Urinary bladder (tissue), 3 donors: ENCODE measurements at regions not wholly inside any gene's neighbourhood (a gene's known extent, or its start where the extent isn't known, plus 50 kb on each side); places are given as distances from the start of the nearest gene placed in this dataset.

Experiments
- DNase-seq: peaks from one replicate; pipeline ENCODE4 v3.0.0-alpha.2; 2015; ENCODE audit errors: extremely low spot score
- H3K27ac ChIP-seq: one replicate; pipeline ENCODE4 v1.5.1; 2013; ENCODE audit warnings: low read depth, mild to moderate bottlenecking, moderate library complexity
- H3K36me3 ChIP-seq: one replicate; pipeline ENCODE4 v1.6.1; 2013; ENCODE audit warnings: mild to moderate bottlenecking, moderate library complexity; ENCODE audit not compliant: insufficient read depth
- H3K4me1 ChIP-seq: one replicate; pipeline ENCODE4 v1.6.1; 2013; ENCODE audit warnings: mild to moderate bottlenecking, moderate library complexity; ENCODE audit not compliant: insufficient read depth
- H3K4me3 ChIP-seq: one replicate; pipeline ENCODE4 v1.5.1; 2013; ENCODE audit warnings: low read depth, low read length
- WGBS: extraction: QIAGEN DNeasy Blood & Tissue Kit; methylation state at CpG from one replicate; pipeline ENCODE4 v1.1.7; 2013; 5-methylcytosine and 5-hydroxymethylcytosine counted together
- donor health status: healthy with polysubstance abuse.
- donor health status: healthy.

DNA sequence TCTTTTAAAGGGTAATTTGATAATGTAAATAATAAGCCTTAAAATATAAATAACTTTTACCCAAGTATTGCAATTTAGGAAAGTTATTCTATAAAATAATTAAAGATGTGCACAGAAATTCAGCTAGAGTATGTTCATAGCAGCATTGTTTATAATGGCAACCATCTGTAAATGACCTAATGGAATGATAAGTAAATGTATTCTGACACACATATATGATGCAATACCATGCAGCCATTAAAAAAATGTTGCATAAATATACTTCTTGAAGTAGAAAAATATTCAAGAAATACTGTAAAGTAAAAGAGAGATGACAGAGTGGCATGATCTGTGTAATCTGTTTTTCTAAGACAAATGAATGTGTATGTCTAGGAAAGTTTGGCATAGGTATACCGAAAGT lies 545.7 kb downstream of the ZEB2 start:
- 94% methylated on average over 1 of the region's 1 CpG for WGBS
- Histone ChIP-seq H3K4me1 (no peaks in the 10 kb centered on the region), H3K36me3 (no peaks in the 10 kb centered on the region), H3K27ac (no peak overlapping the region), H3K4me3 (no peak overlapping the region)
- no peak for DNase-seq

DNA sequence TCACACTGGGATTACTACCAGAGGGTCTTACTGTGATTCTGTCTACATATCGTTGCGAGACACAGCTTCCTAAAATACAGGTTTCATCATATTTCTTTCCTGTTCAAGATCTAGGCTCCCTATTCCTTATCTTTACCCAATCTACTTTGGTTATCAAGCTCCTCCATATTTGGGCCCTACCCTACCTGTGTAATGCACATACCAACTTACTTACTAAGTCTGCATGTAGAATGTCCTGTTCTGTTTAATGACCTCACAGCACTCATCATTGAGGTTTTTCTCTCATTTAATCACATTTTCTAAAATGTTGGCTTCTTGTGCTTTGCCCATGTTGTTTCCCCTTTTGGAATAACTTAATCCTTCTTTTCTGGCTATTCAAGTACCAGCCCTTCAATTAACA lies 551.1 kb downstream of the ZEB2 start:
- Histone ChIP-seq H3K4me3 (no peak overlapping the region), H3K27ac (no peak overlapping the region), H3K4me1 (no peaks in the 10 kb centered on the region), H3K36me3 (no peaks in the 10 kb centered on the region)
- no peak for DNase-seq
- WGBS, result 99% methylated on average over 2 of the region's 2 CpGs

DNA sequence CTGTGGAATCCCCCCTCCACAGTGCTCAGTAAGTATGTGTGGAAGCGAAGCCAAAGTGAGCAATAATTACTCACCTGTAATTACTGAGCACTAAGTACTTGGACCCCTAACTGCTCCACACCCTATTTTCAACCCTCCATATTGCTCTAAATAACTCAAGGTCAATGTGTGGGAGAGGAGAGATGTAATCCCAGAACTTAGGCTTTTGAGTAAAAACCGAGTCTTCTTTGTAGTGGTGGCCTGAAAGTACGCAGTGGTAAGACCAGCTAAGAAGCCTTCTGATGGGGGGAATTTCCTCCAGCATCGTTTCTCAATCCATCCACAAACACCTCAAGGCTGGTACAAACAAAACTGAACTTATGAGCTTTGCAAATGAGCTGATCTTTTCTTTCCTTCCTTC lies 551.6 kb downstream of the ZEB2 start:
- 93% methylated on average over 4 of the region's 4 CpGs for WGBS
- Histone ChIP-seq H3K27ac (no peak overlapping the region), H3K4me3 (no peak overlapping the region), H3K4me1 (no peaks in the 10 kb centered on the region), H3K36me3 (no peaks in the 10 kb centered on the region)
- DNase-seq, result no peak

DNA sequence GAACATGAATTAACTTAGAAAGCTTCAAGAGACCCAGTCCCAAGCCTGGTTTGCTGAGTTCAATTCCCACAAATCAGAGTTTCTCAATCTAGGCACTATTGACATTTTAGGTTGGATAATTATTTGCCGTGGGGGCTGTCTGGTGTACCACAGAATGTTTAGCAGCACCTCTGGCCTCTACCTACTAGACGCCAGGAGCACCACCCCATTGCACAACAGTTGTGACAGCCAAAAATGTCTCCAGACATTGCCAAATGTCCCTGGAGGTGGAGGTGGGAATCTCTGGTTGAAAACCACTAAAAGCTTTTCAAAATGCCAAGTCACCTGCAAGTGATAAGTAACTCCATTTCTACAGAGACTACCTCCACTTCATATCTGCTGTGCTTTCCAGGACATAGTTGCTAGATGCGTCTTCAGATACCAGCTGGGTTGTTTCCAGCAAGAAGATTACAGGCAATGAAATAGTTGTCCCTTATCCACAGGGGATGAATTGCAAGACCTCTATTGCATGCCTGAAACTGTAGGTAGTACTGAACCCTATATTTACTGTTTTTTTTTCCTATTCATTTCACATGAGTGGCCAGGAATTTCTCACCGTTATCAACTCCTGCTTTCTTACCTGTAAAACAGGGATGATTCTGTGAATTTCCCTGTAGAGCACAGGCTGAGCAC lies 554.3 kb downstream of the ZEB2 start:
- 89% methylated on average over 4 of the region's 4 CpGs for WGBS
- Histone ChIP-seq H3K4me1 (no peaks in the 10 kb centered on the region), H3K27ac (no peak overlapping the region), H3K36me3 (no peaks in the 10 kb centered on the region), H3K4me3 (no peak overlapping the region)
- no peak for DNase-seq

DNA sequence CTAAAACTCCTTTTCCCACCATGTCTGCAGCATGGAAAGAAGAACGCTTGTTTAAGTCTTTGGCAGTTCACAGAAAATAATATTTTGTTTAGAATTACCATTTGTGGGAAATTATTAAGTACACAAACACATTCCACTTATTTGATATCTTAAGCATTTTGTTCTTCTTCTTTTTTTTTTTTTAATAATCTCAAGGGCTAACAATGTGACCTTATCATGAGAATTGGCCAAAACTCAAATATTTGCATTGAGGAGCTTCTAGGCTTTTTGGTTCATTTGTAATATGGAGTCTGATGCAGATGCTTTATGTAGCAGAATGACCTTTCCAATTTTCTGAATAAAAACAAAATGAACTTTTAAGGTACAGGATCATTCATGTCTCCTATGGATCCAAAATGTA lies 555.0 kb downstream of the ZEB2 start:
- no peak for DNase-seq
- Histone ChIP-seq H3K4me1 (no peaks in the 10 kb centered on the region), H3K36me3 (no peaks in the 10 kb centered on the region), H3K4me3 (no peak overlapping the region), H3K27ac (no peak overlapping the region)
- WGBS, result 75% methylated on average over 1 of the region's 1 CpG

DNA sequence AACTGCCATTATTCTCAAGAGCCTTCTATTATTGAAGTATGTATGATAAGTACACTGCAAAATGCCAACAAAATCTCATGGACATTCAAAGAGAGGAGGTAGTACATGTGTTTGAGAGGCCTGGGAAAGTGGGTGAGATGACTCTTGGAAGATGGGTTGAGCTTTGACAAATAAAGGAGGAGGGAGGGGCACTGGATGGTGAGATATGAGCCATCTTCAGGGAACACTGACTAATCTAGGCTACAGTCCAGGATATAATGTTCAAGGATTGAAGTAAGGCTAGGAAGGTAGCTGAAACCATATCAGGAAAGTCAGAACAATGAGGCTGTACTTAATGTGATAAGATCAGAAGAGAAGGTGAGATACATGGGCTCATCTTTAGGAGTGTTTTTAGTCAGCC lies 559.7 kb downstream of the ZEB2 start:
- H3K27ac ChIP-seq, result no peak overlapping the region
- DNase-seq, result no peak
- H3K36me3 ChIP-seq, result no peaks in the 10 kb centered on the region

DNA sequence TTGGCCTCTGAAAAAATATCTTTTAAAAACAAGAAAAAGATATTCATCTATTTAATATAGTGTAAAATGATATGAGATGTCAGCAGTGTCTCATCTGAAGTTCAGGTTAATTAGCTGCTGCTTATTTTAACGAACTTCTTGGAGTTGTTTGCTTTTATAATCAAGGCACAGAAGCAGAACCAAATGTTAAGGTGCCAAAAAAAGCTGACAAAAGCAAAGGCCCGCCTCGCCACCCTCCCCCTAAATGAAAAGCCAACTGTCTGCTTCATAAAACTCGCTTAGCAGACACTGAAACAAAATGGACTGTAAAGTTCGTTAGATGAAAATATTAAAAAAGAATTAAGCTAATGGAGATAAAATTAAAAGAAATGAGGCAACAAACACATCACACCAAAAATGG lies 562.6 kb downstream of the ZEB2 start:
- Histone ChIP-seq H3K4me1 (no peaks in the 10 kb centered on the region), H3K27ac (no peak overlapping the region), H3K4me3 (no peak overlapping the region), H3K36me3 (no peaks in the 10 kb centered on the region)
- WGBS, result 92% methylated on average over 5 of the region's 5 CpGs
- no peak for DNase-seq

More for the DNA sequence above, 559.7 kb downstream of the ZEB2 start:
- no peak overlapping the region for H3K4me3 ChIP-seq
- no peaks in the 10 kb centered on the region for H3K4me1 ChIP-seq

DNA sequence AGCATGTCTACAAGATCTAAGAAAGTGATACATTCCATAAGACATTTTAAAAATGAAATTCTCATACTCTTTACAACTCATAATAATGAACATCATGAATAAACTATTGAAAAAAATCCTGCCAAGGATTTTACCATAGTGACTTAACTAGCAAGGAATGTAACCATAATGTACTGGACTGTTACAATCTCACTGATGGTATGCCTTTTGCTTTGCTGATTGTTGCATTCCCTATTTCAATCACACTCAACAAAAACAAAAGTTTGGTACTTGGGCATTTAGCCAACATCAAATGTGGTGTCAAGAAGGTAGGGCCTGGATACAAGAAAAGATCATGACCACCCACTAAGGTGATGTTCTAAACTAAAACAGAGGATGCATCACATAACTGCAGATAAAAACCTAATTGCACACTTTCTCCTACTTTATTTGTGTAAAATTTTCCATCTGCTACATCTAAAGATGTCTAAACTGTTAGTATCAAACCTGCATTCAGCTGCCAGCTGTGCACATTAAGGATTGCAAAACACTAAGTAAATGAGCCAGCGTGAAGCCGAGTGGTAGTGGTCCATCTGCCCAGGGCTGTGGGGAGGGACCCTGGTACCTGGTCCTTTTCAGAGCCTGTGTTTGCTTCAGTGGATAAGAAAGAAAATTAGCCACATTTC lies 564.4 kb downstream of the ZEB2 start:
- DNase-seq, result no peak
- H3K36me3 ChIP-seq, result no peaks in the 10 kb centered on the region

DNA sequence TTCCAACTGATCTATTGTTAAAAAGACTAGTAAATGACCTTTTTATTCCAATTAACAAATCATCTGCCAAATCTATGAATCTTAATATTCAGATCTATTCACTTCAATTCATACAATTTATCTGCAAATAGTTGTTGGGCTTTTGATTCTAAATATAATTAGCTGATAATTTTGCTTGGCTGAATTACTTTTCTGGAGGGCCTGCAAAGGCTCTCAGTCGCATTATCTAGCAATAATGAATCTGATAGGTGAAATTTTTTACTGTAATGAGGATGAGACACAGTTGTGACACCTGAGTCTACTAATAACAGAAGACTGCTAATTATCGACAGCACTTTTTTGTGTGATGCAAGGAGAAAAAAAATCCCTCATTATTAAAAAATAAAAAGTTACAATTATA lies 565.1 kb downstream of the ZEB2 start:
- no peak overlapping the region for H3K4me3 ChIP-seq
- no peak for DNase-seq
- H3K4me1 ChIP-seq, result no peaks in the 10 kb centered on the region
- H3K36me3 ChIP-seq, result no peaks in the 10 kb centered on the region
- WGBS, result 91% methylated on average over 2 of the region's 2 CpGs
- H3K27ac ChIP-seq, result no peak overlapping the region

More for the DNA sequence above, 564.4 kb downstream of the ZEB2 start:
- 66% methylated on average over 2 of the region's 2 CpGs for WGBS
- no peak overlapping the region for H3K27ac ChIP-seq
- no peak overlapping the region for H3K4me3 ChIP-seq
- H3K4me1 ChIP-seq, result no peaks in the 10 kb centered on the region

DNA sequence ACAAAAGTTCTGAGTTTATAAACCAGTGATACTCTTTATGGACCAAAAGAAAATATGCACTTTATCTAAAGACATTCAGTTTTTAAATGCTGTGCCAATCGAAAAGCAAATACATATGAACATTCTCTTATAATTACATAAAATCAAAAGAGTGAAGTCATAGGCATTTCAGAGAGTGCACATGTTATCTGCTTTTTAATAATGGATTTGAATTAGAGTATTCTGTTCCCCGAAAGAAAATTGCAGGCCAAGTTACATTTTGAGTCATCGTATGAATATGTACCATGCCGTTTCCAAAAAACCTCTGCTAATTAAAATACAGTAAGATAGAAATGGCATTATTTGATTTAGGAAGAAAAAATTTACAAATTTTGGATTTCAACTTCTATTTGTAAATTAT lies 565.7 kb downstream of the ZEB2 start:
- H3K4me3 ChIP-seq, result no peak overlapping the region
- 43% methylated on average over 4 of the region's 4 CpGs for WGBS
- no peak overlapping the region for H3K27ac ChIP-seq
- no peaks in the 10 kb centered on the region for H3K4me1 ChIP-seq
- H3K36me3 ChIP-seq, result no peaks in the 10 kb centered on the region
- DNase-seq, result no peak

DNA sequence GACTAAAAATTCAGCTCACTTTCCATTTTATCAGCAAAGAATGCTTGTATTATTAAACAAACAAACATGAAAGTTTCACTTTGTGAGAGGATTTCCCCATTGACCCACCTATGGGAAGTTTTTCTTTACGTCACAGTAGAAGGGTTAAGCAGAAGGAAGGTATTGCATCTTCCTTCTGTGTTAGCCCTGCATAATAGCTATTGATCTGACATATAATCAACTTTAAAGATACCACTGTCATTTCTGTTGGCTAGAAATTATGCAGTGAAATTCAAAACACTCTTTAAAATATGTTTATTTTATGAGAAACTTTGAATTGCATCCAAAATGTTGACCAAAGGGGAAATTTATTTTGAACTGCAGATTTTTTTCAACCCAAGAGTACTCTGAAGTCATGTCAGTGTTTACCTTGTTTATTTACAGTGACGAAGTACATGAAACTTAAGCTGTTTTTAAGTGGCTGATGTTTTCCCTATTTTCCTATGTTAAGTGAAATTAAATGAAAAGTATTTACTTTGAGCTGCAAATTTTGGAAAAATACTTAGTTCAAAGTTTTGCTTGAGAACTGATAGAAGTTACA lies 566.4 kb downstream of the ZEB2 start:
- WGBS, result 50% methylated on average over 2 of the region's 2 CpGs
- Histone ChIP-seq H3K4me1 (no peaks in the 10 kb centered on the region), H3K36me3 (no peaks in the 10 kb centered on the region), H3K27ac (peak overlapping the region; percentile 50), H3K4me3 (no peak overlapping the region)
- no peak for DNase-seq

DNA sequence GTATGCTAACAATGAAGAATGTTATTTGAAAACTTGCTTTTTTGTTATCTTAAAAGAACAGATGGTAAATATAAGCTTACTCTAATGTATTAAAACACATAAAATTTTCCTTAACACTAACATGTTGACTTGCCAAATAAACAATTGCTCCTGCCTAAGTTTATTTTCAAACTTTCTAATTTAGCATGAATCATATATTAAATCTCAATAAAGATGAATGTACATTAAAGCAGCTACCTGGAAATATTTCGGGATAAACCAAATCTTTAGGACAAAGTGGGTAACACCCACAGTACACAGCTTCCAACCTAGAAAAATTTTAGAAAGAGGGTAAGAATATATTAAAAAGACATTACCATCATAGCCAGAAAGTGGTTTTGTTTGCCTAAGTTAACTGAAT lies 567.4 kb downstream of the ZEB2 start:
- H3K27ac ChIP-seq, result no peak overlapping the region
- no peaks in the 10 kb centered on the region for H3K4me1 ChIP-seq
- WGBS, result 74% methylated on average over 1 of the region's 1 CpG
- no peak for DNase-seq
- H3K4me3 ChIP-seq, result no peak overlapping the region
- no peaks in the 10 kb centered on the region for H3K36me3 ChIP-seq

DNA sequence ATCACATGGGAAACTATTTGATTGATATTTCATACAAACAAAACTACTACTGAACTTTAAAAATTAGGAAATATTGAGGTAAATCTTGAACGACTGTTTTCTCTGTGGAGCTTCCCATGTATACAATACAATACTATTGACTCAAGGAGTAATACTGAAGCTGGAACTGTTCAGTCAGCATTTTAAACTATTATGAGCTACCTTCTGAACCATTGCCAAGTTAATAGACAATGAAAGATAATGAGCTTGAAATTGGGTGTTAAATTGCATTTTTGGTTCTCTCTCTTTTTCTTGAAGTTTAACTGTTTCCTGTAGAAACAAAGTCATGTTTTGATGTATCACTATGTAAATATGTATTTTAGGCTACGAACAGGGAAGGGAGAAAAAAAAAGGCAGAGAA lies 569.2 kb downstream of the ZEB2 start:
- H3K4me1 ChIP-seq, result no peaks in the 10 kb centered on the region
- H3K4me3 ChIP-seq, result no peak overlapping the region
- WGBS, result 67% methylated on average over 2 of the region's 2 CpGs
- no peaks in the 10 kb centered on the region for H3K36me3 ChIP-seq
- H3K27ac ChIP-seq, result no peak overlapping the region
- no peak for DNase-seq

DNA sequence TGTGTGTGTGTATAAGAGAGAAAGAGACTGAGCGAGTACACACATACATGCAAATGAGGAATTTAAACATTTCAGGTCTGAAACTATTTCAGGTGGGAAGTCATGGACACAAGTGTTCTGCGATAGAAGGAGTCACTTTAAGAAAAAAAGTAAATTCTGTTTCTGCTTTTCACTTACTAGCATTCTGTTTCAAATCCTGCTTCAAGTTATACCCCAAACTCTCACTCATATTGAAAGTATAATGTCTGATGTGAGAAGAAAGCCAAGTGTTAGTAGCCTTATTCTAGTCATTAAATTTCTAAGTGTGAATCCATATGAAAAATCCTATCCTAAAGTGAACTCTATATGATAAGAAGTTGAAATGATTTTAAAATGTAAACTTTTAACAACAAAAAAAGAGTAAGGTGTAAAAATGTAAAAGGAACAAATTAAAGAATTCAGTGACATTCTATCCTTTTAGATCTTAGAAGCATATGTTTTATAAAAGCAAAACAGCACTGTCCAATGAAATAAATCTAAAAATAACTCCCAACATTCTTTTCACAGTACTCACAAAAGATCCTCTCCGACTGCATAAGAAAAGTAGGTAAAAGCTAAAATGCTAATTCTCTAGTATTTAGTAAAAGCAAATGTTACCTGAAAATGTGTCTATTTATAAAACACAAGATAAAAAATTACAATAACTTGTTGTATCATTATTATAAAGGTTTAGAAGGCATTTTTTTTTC lies 570.6 kb downstream of the ZEB2 start:
- DNase-seq, result no peak
- no peaks in the 10 kb centered on the region for H3K36me3 ChIP-seq
- H3K4me3 ChIP-seq, result no peak overlapping the region
- H3K4me1 ChIP-seq, result no peaks in the 10 kb centered on the region
- H3K27ac ChIP-seq, result no peak overlapping the region
- WGBS, result 68% methylated on average over 3 of the region's 3 CpGs
